Ammon's horn (tissue), 1 donor: ENCODE measurements at regions not wholly inside any gene's neighbourhood (a gene's known extent, or its start where the extent isn't known, plus 50 kb on each side); places are given as distances from the start of the nearest gene placed in this dataset.

ENCODE experiments used
- DNase-seq: peaks from one replicate; pipeline ENCODE4 v3.0.0-alpha.2; 2016; ENCODE audit warnings: low spot score

DNA sequence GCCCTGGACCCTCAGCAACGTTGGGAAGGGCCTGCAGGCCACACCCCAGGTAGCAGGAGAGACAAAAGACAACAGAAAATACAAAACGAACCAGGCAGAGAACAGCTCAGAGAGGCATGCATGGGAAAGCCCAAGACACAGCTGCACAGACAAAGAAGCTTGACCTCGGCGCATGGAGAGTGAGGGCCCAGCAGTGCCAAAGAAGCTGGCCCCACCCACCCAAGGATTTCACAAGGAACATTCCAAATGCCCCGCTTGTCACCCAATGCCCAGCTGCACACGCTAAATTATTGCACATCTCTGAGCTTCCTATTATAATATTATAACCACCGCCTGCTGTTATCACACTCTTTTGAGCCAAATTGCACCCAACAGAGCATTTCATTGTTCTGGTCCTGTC lies 147.7 kb upstream of the TBL1X start:
- no peak for DNase-seq

- DNase-seq = no peak
These were observed 146.6 kb upstream of the TBL1X start for GRCh38 chrX:9318213-9318612.

DNA sequence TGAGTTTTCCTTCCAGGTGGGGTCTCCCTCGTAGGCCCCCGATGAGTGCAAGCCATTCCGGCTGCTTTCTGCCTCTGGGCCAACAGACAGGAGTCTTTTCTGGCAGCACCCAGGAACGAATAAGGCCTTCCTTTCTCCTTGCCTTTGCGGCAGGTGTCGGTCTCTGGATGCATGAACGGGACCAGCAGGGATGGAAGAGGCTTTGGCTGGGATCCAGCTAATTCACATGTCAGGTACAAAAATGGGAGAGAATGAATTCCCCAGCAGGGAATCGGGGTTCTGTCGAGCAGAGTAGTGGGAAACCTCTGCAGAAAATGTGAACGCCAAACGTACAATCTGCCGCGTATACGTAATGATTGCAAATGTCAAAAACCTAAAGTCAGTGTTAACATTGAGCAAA lies 146.1 kb upstream of the TBL1X start:
- DNase-seq = no peak

DNA sequence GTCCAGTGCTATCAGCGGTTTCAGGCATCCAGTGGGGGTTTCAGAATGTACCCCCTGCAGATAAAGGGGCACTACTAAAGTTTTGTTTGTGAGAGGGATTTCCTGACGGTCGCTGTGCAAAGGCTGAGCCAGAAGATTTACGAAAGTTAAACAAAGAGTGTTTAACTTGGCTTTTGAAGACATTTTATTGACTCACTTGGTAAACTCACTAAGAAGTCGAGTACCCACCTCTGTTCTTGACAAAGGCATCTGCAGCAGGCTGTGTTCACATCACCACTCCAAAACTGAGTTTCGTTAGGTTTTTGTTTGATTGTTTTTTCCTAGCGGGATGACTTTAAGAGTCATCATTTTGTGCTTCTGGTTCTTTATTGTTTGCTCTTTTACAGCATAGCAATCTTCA lies 143.9 kb upstream of the TBL1X start:
- DNase-seq = no peak

- DNase-seq = no peak
These were observed 140.2 kb upstream of the TBL1X start for GRCh38 chrX:9324676-9325075.

DNA sequence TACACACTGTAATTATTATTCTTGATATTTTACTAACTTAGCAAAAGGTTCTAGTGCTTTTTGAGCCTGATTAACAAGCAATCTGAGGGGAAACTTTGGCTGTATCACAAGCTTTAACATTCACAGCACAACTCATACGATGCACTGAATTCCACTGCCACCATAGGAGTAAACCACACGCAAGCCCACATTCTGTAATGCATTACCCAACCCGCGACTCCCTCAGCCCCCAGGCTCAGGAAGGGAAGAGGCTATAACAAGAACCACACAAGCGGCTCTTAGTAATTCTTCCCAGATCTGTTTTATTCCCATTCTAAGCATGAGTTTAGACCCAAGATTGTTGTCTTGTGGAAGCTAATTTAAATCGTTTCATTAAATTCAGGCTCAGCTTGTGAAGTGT lies 138.5 kb upstream of the TBL1X start:
- DNase-seq = no peak

DNA sequence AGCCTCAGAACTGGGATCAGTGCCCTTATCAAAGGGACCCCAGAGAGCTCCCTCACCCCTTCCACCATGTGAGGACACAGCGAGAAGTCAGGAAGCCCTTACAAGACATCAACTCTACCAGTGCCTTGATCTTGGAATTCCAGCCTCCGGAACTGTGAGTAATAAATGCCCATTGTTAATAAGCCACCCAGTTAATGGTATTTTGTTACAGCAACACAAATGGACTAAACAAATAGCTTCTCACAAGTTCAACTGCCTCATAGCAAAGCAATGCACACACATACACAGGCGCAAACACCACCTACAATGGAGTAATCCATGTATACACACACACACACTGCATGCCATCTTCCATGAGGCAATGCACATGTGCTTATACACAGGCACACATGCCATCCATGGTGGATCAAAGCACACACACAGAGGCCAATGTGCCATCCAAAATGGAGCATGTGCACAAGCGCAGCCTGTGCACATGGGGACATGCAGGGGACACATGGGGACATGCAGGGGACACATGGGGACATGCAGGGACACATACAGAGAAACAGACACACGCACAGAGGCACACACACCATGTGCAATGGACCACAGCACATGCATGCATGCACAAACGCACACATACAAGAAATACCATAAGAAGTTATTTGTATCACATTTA lies 137.6 kb upstream of the TBL1X start:
- DNase-seq = no peak

GRCh38 chrX:9327747-9328145 lies 137.1 kb upstream of the TBL1X start:
- DNase-seq = no peak

GRCh38 chrX:9329056-9329455 lies 135.8 kb upstream of the TBL1X start:
- DNase-seq = no peak

DNA sequence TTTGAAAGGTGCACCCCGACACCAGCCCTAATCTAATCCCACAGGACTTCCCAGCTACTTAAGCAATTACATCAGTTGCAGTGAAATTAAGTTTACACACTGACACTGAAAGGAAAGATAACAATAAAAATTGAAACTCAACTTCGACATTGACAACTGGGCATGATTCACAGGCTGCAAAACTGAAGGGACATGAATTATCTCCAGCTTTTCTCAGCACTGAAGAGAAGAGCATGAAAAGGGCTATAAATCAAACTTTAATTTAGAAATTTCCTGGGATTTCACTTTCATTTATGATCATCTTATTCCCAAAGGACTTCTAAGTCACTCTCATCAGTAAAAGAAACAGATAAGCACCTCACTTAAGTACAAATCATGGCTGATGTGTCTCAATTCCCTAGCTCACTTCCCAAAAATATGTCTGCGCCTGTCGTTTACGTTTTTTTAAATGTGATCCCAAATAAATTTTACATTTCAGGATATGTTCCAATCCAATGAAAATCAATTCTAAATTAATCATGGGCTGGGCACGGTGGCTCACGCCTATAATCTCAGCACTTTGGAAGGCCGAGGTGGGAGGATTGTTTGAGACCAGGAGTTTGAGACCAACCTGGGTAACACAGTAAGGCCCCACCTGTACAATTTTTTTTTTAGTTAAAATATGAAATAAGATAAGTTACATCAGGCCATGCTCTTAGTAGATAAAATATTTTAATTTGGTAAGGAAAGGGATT lies 134.4 kb upstream of the TBL1X start:
- DNase-seq = no peak

- DNase-seq = no peak
These were observed 130.8 kb upstream of the TBL1X start for GRCh38 chrX:9333873-9334560.

GRCh38 chrX:9335251-9335650 lies 129.6 kb upstream of the TBL1X start:
- no peak for DNase-seq

DNA sequence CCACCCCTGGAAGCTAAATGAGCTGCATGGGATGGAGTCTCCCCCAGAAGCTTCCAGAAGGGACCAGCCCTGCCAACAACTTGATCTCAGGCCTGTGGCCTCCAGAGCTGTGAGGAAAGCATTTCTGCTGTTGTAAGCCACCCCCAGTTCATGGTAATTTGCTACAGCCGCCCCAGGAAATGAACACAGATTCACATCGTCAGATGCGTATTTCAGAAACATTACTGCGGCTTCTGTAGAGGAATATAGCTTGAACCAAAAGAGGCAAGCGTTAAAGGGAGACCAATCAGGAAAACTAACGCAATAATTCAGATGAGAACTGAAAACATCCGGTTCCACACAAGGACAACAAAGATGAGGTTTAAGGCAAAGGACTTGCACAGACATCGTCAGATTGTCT lies 128.4 kb upstream of the TBL1X start:
- DNase-seq = no peak

DNA sequence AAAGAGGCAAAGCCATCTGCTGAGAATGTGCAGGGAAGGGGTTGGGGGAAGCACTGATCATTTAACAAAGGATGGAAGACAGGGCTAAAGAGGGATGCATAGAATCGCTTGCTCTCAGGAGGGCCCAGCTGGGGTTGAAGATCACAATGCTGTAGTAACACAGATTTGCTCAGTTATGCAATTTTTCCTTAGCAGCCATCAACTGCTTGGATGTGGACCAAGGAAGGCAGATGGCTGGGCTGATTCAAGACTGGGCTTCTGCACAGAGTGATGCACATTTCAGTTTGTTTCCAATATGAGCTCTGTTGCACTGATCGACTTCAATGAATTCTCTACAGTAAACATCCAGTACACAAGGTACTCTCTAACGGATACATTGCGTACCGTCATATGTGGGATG lies 127.8 kb upstream of the TBL1X start:
- peak; percentile 71 for DNase-seq

GRCh38 chrX:9338986-9339385 lies 125.9 kb upstream of the TBL1X start:
- DNase-seq = no peak

GRCh38 chrX:9339603-9340491 lies 125.0 kb upstream of the TBL1X start:
- no peak for DNase-seq

GRCh38 chrX:9340598-9341290 lies 124.1 kb upstream of the TBL1X start:
- peak; percentile 39 for DNase-seq

DNA sequence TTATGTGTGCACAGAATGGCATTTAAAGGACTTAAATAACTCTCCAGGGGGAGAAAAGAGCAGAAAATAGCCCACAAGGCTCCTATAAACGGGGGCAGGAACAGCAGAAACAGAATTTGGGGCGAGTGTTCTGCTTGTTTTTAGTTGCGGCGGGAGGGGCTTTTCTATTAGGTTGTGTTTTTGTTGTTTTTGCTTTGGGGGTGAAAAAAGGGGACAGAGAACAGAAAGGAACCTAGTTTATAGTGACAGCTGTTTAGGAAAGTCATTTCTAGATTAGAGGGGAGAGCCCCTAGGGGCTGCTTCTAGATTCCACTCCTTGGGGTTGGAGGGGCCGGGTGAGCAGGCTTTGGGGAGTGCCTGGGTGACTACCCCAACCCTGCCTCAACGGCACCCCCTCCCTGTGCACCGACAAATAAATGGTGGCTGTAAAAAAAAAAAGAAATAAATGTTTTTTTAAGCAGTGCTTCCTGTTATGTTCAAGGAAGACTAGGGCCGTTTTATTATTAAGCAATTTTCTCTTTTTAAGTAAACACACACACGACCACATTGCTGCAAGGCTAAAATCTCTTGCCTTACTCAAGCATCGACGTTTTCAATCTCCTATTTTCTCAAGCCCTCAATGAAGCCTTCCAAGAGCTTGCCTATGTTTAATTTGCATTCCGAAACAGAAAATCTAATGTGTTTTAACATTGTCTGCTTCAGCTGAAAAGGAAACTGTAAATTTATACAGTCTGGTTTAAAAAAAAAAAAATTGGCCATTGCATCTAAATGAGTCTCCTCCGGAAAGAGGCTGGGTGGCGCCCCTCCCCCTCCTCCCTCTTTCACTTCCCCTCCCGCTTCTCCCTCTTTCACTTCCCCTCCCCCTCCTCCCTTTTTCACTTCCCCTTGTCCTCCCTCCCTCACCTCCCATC lies 123.3 kb upstream of the TBL1X start:
- peak; percentile 40 for DNase-seq

DNA sequence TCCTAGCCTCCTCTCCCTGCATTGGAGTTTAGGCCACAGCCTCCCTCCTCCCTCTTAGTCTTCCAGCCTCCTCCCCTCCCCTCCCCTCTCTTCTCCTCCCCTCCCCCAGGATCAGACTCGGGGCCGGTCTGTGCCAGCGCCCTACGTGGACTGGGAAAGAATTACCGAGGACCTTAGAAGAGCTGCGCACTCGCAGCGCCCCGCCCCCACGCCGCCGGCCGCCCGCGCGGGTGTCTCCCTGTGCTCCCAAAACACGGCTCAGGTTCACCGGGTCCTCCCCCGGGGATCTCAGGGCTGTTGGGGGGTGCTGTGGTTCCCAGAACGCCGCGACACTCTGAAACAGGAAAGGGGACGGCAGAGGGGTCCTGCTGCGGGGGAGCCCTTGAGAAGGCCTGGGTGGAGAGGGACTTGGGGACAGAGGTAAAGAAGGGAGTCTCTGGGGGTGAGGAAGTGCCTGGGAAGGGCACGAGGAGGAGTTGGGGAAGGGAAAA lies 122.3 kb upstream of the TBL1X start:
- DNase-seq = peak; percentile 82

- no peak for DNase-seq
These were observed 120.9 kb upstream of the TBL1X start for GRCh38 chrX:9343971-9344370.
